ENCODE measurements at regions not wholly inside any gene's neighbourhood (a gene's known extent, or its start where the extent isn't known, plus 50 kb on each side); places are given as distances from the start of the nearest gene placed in this dataset.

GRCh38 chr9:7536310-7536939, 263.2 kb downstream of the DMAC1 start:
- 29% methylated on average over 4 of the region's 4 CpGs for WGBS (ENCODE audit: low lambda C conversion rate)
- H2AFZ ChIP-seq (ENCODE audit: low read depth), result no peak overlapping the region
- ChIA-PET POLR2A (no interaction called here), CTCF (interaction anchor here (0.8 to 3.8 kb wide), 8 partner anchors 9 to 627 kb away, joined by 3 to 42 read pairs (median 4); no protein-coding TSS in a partner anchor)
- no peak overlapping the region for H3K4me3 ChIP-seq (ENCODE audit: low read depth in 2 of 2, low read length in 1 of 2)
- H3K36me3 ChIP-seq (replicated peaks in 1 of 2; ENCODE audit: control insufficient read depth in 1 of 2, insufficient read depth in 2 of 2, low read length in 1 of 2), result no peaks in the 10 kb centered on the region
- H3K27me3 ChIP-seq (ENCODE audit: insufficient read depth), result no peaks in the 10 kb centered on the region
- no peaks in the 10 kb centered on the region for H3K9me3 ChIP-seq
- no peaks in the 10 kb centered on the region for H3K4me1 ChIP-seq (ENCODE audit: control insufficient read depth in 1 of 2, insufficient read depth in 2 of 2, low read depth in 1 of 2, low read length in 1 of 2)
- peak; percentile 45 for DNase-seq
- no peak overlapping the region for H3K4me2 ChIP-seq
- no peak overlapping the region for H3K9ac ChIP-seq
- no peaks in the 10 kb centered on the region for H3F3A ChIP-seq (replicated peaks; ENCODE audit: insufficient read depth)
- H4K20me1 ChIP-seq (ENCODE audit: insufficient read depth), result no peaks in the 10 kb centered on the region
- no peaks in the 10 kb centered on the region for H3K9me2 ChIP-seq
- H3K79me2 ChIP-seq (ENCODE audit: insufficient read depth), result no peaks in the 10 kb centered on the region
- H3K27ac ChIP-seq (ENCODE audit: low read depth in 2 of 2, low read length in 1 of 2), result no peak overlapping the region
- TF ChIP-seq SMC3 (IDR thresholded peaks at IDR 0.05; ENCODE audit: low read depth, low read length), result peak; percentile 85
- TF ChIP-seq CTCF (IDR thresholded peaks at IDR 0.05), result peak; percentile 70
- TF ChIP-seq RAD21 (IDR thresholded peaks at IDR 0.05; ENCODE audit: low read length), result peak; percentile 84
- TF ChIP-seq FOSL2 (IDR thresholded peaks at IDR 0.05; ENCODE audit: borderline replicate concordance, low read depth), result no peak
- no peak for TF ChIP-seq ZBTB33 (IDR thresholded peaks at IDR 0.05; ENCODE audit: borderline replicate concordance, low read depth)
- no peak for TF ChIP-seq USF2 (IDR thresholded peaks at IDR 0.05; ENCODE audit: borderline replicate concordance, low read depth, low read length)
- TF ChIP-seq CHD2 (IDR thresholded peaks at IDR 0.05; ENCODE audit: low read length, partially characterized antibody), result no peak

GRCh38 chr9:7534211-7534935, 265.2 kb downstream of the DMAC1 start:
- Histone ChIP-seq H3K27me3 (ENCODE audit: insufficient read depth) (no peaks in the 10 kb centered on the region), H3K36me3 (replicated peaks in 1 of 2; ENCODE audit: control insufficient read depth in 1 of 2, insufficient read depth in 2 of 2, low read length in 1 of 2) (no peaks in the 10 kb centered on the region), H3K27ac (ENCODE audit: low read depth in 2 of 2, low read length in 1 of 2) (no peak overlapping the region), H3K9me2 (no peaks in the 10 kb centered on the region), H3K79me2 (ENCODE audit: insufficient read depth) (no peaks in the 10 kb centered on the region), H3K4me2 (no peak overlapping the region), H3K4me3 (ENCODE audit: low read depth in 2 of 2, low read length in 1 of 2) (no peak overlapping the region), H4K20me1 (ENCODE audit: insufficient read depth) (no peaks in the 10 kb centered on the region), H3K4me1 (ENCODE audit: control insufficient read depth in 1 of 2, insufficient read depth in 2 of 2, low read depth in 1 of 2, low read length in 1 of 2) (no peaks in the 10 kb centered on the region), H3K9me3 (no peaks in the 10 kb centered on the region), H3F3A (replicated peaks; ENCODE audit: insufficient read depth) (no peaks in the 10 kb centered on the region), H3K9ac (no peak overlapping the region), H2AFZ (ENCODE audit: low read depth) (no peak overlapping the region)
- TF ChIP-seq CTCF (IDR thresholded peaks at IDR 0.05), result no peak
- no peak for TF ChIP-seq GATA2 (CRISPR knock-in tag; IDR thresholded peaks at IDR 0.05)
- WGBS (ENCODE audit: low lambda C conversion rate), result 72% methylated on average over 5 of the region's 5 CpGs
- ChIA-PET CTCF (interaction anchor here (0.8 to 3.8 kb wide), 7 partner anchors 10 to 707 kb away, joined by 3 to 42 read pairs (median 4); no protein-coding TSS in a partner anchor), POLR2A (interaction anchor here (0.7 kb wide), 1 partner anchor 482 kb away, joined by 3 read pairs; no protein-coding TSS in a partner anchor)
- no peak for DNase-seq

Data from SK-N-SH (cell line).